SK-N-SH (cell line): ENCODE measurements at regions not wholly inside any gene's neighbourhood (a gene's known extent, or its start where the extent isn't known, plus 50 kb on each side); places are given as distances from the start of the nearest gene placed in this dataset.

ENCODE experiments used
- CTCF ChIA-PET: fragments of 300-600, 350-600 bp; formaldehyde crosslinking; extraction: SDS; loops from one replicate; lab custom pipeline; 2021; lab: Yijun Ruan, JAX
- POLR2A ChIA-PET: fragments of 350-600 bp; sonication (Branson Sonifier 250); formaldehyde crosslinking; extraction: SDS; loops from one replicate; lab custom pipeline; 2020; ENCODE audit warnings: antibody characterized with exemption, inconsistent platforms; lab: Yijun Ruan, JAX
- DNase-seq: peaks from one replicate; pipeline ENCODE4 v3.0.0; 2012
- H2AFZ ChIP-seq: fragments of 200-600 bp; sonication (generic); 2 replicates; pipeline ENCODE4 v1.8.1; 2016; ENCODE audit warnings: antibody characterized with exemption, mild to moderate bottlenecking, low read depth
- H3F3A ChIP-seq: fragments of 200-600 bp; sonication (generic); replicated peaks from 2 replicates; pipeline ENCODE3; 2016; ENCODE audit warnings: antibody characterized with exemption, mild to moderate bottlenecking; ENCODE audit not compliant: insufficient read depth
- H3K27ac ChIP-seq, 2 experiments: fragments of 200-500 bp in 1 of 2; fragments of 200-600 bp in 1 of 2; sonication (Bioruptor generic) in 1 of 2; sonication (generic), shearing (Covaris generic) in 1 of 2; 2 replicates each; pipeline versions ENCODE4 v1.5.1 to v1.6.1; 2014 to 2016; ENCODE audit warnings: low read depth in 2 of 2, inconsistent platforms in 1 of 2, low read length in 1 of 2, mild to moderate bottlenecking in 1 of 2, mixed read lengths in 1 of 2
- H3K27me3 ChIP-seq: fragments of 200-600 bp; sonication (generic), shearing (Covaris generic); 2 replicates; pipeline ENCODE4 v1.6.1; 2016; ENCODE audit warnings: mixed run types; ENCODE audit not compliant: insufficient read depth
- H3K36me3 ChIP-seq, 2 experiments: fragments of 200-500 bp in 1 of 2; fragments of 200-600 bp in 1 of 2; sonication (Bioruptor generic) in 1 of 2; sonication (generic) in 1 of 2; replicated peaks in 1 of 2; 2 replicates each; pipeline versions ENCODE3 to v1.5.1; 2014 to 2016; ENCODE audit warnings: low read length in 1 of 2, mild to moderate bottlenecking in 1 of 2; ENCODE audit not compliant: insufficient read depth in 2 of 2, control insufficient read depth in 1 of 2
- H3K4me1 ChIP-seq, 2 experiments: fragments of 200-500 bp in 1 of 2; fragments of 200-600 bp in 1 of 2; sonication (Bioruptor generic) in 1 of 2; sonication (generic), shearing (Covaris generic) in 1 of 2; 2 replicates each; pipeline versions ENCODE4 v1.5.1 to v1.6.1; 2014 to 2016; ENCODE audit warnings: low read depth in 1 of 2, low read length in 1 of 2, mixed run types in 1 of 2; ENCODE audit not compliant: insufficient read depth in 2 of 2, control insufficient read depth in 1 of 2
- H3K4me2 ChIP-seq: fragments of 200-600 bp; sonication (generic), shearing (Covaris generic); 2 replicates; pipeline ENCODE4 v1.6.1; 2017; ENCODE audit warnings: mixed run types
- H3K4me3 ChIP-seq, 2 experiments: fragments of 200-500 bp in 1 of 2; fragments of 200-600 bp in 1 of 2; sonication (Bioruptor generic) in 1 of 2; sonication (generic), shearing (Covaris generic) in 1 of 2; 2 replicates each; pipeline versions ENCODE4 v1.5.1 to v1.8.1; 2014 to 2016; ENCODE audit warnings: low read depth in 2 of 2, inconsistent platforms in 1 of 2, low read length in 1 of 2, mild to moderate bottlenecking in 1 of 2, mixed read lengths in 1 of 2, moderate library complexity in 1 of 2
- H3K79me2 ChIP-seq: fragments of 200-600 bp; sonication (generic); 2 replicates; pipeline ENCODE4 v1.8.1; 2017; ENCODE audit warnings: mild to moderate bottlenecking; ENCODE audit not compliant: insufficient read depth
- H3K9ac ChIP-seq: fragments of 200-600 bp; sonication (generic); 2 replicates; pipeline ENCODE4 v1.6.1; 2017; ENCODE audit warnings: mixed run types
- H3K9me2 ChIP-seq: fragments of 200-600 bp; sonication (generic); 2 replicates; pipeline ENCODE4 v1.6.1; 2017; ENCODE audit warnings: mixed run types
- H3K9me3 ChIP-seq: fragments of 200-600 bp; sonication (generic); 2 replicates; pipeline ENCODE4 v1.6.1; 2017; ENCODE audit warnings: mixed run types, mild to moderate bottlenecking, moderate library complexity
- H4K20me1 ChIP-seq: fragments of 200-600 bp; sonication (generic); 2 replicates; pipeline ENCODE4 v1.6.1; 2017; ENCODE audit warnings: mild to moderate bottlenecking, mixed run types; ENCODE audit not compliant: insufficient read depth
- CHD2 ChIP-seq: fragments of 150-350 bp; IDR thresholded peaks from 2 replicates; pipeline ENCODE4 v1.6.1; 2018; ENCODE audit warnings: low read length; ENCODE audit not compliant: partially characterized antibody
- EP300 ChIP-seq, 2 experiments: IDR thresholded peaks; 2 replicates each; pipeline versions ENCODE4 v1.4.0 to v1.6.1; 2012; ENCODE audit warnings: borderline replicate concordance in 1 of 2, low read depth in 1 of 2, low read length in 1 of 2
- GABPA ChIP-seq: IDR thresholded peaks from 2 replicates; pipeline ENCODE4 v1.4.0; 2012; ENCODE audit warnings: low read depth, mild to moderate bottlenecking
- JUND ChIP-seq: IDR thresholded peaks from 2 replicates; pipeline ENCODE4 v1.4.0; 2012
- MXI1 ChIP-seq: IDR thresholded peaks from 2 replicates; pipeline ENCODE4 v1.6.1; 2012; ENCODE audit warnings: mild to moderate bottlenecking, low read depth, low read length, improper control_type of control experiment
- NRF1 ChIP-seq: IDR thresholded peaks from 2 replicates; pipeline ENCODE4 v1.6.1; 2012; ENCODE audit warnings: low read depth, mild to moderate bottlenecking, low read length
- SMC3 ChIP-seq: IDR thresholded peaks from 2 replicates; pipeline ENCODE4 v1.6.1; 2012; ENCODE audit warnings: low read depth, low read length, improper control_type of control experiment
- TCF12 ChIP-seq: IDR thresholded peaks from 2 replicates; pipeline ENCODE4 v1.4.0; 2012
- YY1 ChIP-seq: IDR thresholded peaks from 2 replicates; pipeline ENCODE4 v1.4.0; 2012; ENCODE audit warnings: low read depth, mild to moderate bottlenecking
- WGBS: methylation state at CpG from one replicate; pipeline ENCODE4 v1.1.6; 2017; ENCODE audit warnings: low lambda C conversion rate; 5-methylcytosine and 5-hydroxymethylcytosine counted together
- TF ChIP-seq, protein P1 (sequence below): IDR thresholded peaks from 2 replicates; pipeline ENCODE4 v1.6.1; 2012; ENCODE audit warnings: mild to moderate bottlenecking, low read depth, low read length, moderate library complexity
- TF ChIP-seq, protein P2 (sequence below): fragments of 150-350 bp; IDR thresholded peaks from 2 replicates; pipeline ENCODE4 v1.6.1; 2017; ENCODE audit warnings: antibody characterized with exemption, low read length, low read depth, borderline replicate concordance
- TF ChIP-seq, protein P3 (sequence below): fragments of 150-350 bp; IDR thresholded peaks from 2 replicates; pipeline ENCODE4 v1.6.1; 2016; ENCODE audit warnings: mild to moderate bottlenecking, low read depth, low read length
- TF ChIP-seq, protein P4 (sequence below): IDR thresholded peaks from 2 replicates; pipeline ENCODE4 v1.4.0; 2012; ENCODE audit warnings: low read depth, borderline replicate concordance

DNA sequence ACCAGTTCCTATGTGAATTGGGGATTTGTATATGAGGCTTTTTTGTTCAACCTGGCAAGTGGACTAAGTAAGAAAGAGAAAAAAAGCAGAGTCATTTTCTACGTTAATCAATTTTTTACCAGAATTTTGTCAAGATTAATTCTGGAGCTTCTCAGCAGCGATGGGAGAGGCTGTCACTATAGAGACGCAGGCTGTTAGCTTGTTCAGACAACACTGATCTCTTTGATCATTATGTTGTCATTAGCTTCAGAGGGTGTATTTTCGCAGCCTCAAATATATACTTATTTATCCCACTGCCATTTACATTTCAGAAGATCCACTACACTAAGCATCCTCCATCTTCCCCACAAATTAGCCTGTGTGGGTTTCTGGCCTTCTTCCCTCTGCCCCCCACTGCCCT lies 196.7 kb upstream of the PFKP start:
- ChIA-PET POLR2A (no interaction called here), CTCF (no interaction called here)

DNA sequence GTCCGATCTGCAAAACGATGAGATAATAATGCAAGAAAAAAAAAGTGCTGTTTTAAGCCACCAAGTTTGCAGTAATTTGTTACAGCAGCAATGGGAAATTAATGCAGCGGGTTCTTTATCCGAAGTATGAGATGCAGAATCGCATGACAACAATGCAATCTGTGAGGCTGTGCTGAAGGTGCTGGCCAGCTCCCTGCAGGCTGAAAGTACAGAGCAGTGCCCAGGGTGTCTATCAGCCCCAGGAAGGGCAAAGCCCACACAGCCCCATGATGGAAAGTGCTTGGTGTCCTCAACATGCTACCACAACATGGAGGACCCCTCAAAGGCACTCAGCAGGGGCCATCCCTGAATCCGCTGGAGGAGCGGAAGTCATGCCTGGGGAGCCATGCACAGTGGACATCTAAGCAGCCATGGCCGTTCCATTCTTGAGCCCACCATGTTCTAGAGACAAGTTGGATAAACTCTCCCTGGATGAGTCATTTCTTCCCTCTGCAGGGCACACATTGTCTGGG lies 199.5 kb upstream of the PFKP start:
- Histone ChIP-seq H3F3A (no peaks in the 10 kb centered on the region), H3K9me2 (no peaks in the 10 kb centered on the region), H3K27ac (no peak overlapping the region), H3K9me3 (no peaks in the 10 kb centered on the region), H3K4me3 (no peak overlapping the region), H4K20me1 (no peaks in the 10 kb centered on the region), H3K4me2 (no peak overlapping the region), H3K4me1 (no peaks in the 10 kb centered on the region), H3K36me3 (no peaks in the 10 kb centered on the region), H3K79me2 (no peaks in the 10 kb centered on the region), H3K27me3 (no peaks in the 10 kb centered on the region), H2AFZ (no peak overlapping the region), H3K9ac (no peak overlapping the region)
- ChIA-PET CTCF (no interaction called here), POLR2A (no interaction called here)
- DNase-seq, result no peak
- no peak for TF ChIP-seq YY1
- no peak for TF ChIP-seq EP300 (IDR thresholded peaks at IDR 0.05; ENCODE audit: borderline replicate concordance in 1 of 2, low read depth in 1 of 2, low read length in 1 of 2)
- TF ChIP-seq, protein P1, sequence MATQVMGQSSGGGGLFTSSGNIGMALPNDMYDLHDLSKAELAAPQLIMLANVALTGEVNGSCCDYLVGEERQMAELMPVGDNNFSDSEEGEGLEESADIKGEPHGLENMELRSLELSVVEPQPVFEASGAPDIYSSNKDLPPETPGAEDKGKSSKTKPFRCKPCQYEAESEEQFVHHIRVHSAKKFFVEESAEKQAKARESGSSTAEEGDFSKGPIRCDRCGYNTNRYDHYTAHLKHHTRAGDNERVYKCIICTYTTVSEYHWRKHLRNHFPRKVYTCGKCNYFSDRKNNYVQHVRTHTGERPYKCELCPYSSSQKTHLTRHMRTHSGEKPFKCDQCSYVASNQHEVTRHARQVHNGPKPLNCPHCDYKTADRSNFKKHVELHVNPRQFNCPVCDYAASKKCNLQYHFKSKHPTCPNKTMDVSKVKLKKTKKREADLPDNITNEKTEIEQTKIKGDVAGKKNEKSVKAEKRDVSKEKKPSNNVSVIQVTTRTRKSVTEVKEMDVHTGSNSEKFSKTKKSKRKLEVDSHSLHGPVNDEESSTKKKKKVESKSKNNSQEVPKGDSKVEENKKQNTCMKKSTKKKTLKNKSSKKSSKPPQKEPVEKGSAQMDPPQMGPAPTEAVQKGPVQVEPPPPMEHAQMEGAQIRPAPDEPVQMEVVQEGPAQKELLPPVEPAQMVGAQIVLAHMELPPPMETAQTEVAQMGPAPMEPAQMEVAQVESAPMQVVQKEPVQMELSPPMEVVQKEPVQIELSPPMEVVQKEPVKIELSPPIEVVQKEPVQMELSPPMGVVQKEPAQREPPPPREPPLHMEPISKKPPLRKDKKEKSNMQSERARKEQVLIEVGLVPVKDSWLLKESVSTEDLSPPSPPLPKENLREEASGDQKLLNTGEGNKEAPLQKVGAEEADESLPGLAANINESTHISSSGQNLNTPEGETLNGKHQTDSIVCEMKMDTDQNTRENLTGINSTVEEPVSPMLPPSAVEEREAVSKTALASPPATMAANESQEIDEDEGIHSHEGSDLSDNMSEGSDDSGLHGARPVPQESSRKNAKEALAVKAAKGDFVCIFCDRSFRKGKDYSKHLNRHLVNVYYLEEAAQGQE, result 0 out of 2 replicates have a peak, but pooled peaks have one; percentile 27
- TF ChIP-seq, protein P2, sequence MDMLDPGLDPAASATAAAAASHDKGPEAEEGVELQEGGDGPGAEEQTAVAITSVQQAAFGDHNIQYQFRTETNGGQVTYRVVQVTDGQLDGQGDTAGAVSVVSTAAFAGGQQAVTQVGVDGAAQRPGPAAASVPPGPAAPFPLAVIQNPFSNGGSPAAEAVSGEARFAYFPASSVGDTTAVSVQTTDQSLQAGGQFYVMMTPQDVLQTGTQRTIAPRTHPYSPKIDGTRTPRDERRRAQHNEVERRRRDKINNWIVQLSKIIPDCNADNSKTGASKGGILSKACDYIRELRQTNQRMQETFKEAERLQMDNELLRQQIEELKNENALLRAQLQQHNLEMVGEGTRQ, result no peak
- WGBS, result 58% methylated on average over 7 of the region's 8 CpGs

More for the DNA sequence above, 196.7 kb upstream of the PFKP start:
- Histone ChIP-seq H3K4me1 (no peaks in the 10 kb centered on the region), H4K20me1 (no peaks in the 10 kb centered on the region), H3K9me2 (no peaks in the 10 kb centered on the region), H2AFZ (no peak overlapping the region), H3K4me3 (no peak overlapping the region), H3K9me3 (no peaks in the 10 kb centered on the region), H3F3A (no peaks in the 10 kb centered on the region), H3K27me3 (no peaks in the 10 kb centered on the region), H3K36me3 (no peaks in the 10 kb centered on the region), H3K9ac (no peak overlapping the region), H3K79me2 (no peaks in the 10 kb centered on the region), H3K27ac (no peak overlapping the region)
- WGBS, result 10% methylated on average over 4 of the region's 4 CpGs
- no peak for DNase-seq
- no peak for TF ChIP-seq TCF12
- TF ChIP-seq JUND, result no peak
- TF ChIP-seq NRF1, result no peak
- no peak for TF ChIP-seq SMC3
- TF ChIP-seq, protein P3, sequence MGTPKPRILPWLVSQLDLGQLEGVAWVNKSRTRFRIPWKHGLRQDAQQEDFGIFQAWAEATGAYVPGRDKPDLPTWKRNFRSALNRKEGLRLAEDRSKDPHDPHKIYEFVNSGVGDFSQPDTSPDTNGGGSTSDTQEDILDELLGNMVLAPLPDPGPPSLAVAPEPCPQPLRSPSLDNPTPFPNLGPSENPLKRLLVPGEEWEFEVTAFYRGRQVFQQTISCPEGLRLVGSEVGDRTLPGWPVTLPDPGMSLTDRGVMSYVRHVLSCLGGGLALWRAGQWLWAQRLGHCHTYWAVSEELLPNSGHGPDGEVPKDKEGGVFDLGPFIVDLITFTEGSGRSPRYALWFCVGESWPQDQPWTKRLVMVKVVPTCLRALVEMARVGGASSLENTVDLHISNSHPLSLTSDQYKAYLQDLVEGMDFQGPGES, result no peak
- TF ChIP-seq MXI1, result no peak
- TF ChIP-seq CHD2, result no peak
- no peak for TF ChIP-seq GABPA
- TF ChIP-seq, protein P4, sequence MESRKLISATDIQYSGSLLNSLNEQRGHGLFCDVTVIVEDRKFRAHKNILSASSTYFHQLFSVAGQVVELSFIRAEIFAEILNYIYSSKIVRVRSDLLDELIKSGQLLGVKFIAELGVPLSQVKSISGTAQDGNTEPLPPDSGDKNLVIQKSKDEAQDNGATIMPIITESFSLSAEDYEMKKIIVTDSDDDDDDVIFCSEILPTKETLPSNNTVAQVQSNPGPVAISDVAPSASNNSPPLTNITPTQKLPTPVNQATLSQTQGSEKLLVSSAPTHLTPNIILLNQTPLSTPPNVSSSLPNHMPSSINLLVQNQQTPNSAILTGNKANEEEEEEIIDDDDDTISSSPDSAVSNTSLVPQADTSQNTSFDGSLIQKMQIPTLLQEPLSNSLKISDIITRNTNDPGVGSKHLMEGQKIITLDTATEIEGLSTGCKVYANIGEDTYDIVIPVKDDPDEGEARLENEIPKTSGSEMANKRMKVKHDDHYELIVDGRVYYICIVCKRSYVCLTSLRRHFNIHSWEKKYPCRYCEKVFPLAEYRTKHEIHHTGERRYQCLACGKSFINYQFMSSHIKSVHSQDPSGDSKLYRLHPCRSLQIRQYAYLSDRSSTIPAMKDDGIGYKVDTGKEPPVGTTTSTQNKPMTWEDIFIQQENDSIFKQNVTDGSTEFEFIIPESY, result no peak
- TF ChIP-seq, all 33 proteins: peak for 0
- no peak overlapping the region for H3K4me2 ChIP-seq
